GM21515 (cell line): ENCODE measurements at regions not wholly inside any gene's neighbourhood (a gene's known extent, or its start where the extent isn't known, plus 50 kb on each side); places are given as distances from the start of the nearest gene placed in this dataset.
"Not testable (repeated sequence)": the region's sequence is repeated elsewhere in the genome, so short reads cannot be mapped to it uniquely, and the experiment has no call there.

ENCODE experiments used
- ATAC-seq: cut with Tn5 transposase; IDR thresholded peaks from one replicate; pipeline ENCODE4 v1.9.1; 2021; ENCODE audit not compliant: unreplicated experiment

DNA sequence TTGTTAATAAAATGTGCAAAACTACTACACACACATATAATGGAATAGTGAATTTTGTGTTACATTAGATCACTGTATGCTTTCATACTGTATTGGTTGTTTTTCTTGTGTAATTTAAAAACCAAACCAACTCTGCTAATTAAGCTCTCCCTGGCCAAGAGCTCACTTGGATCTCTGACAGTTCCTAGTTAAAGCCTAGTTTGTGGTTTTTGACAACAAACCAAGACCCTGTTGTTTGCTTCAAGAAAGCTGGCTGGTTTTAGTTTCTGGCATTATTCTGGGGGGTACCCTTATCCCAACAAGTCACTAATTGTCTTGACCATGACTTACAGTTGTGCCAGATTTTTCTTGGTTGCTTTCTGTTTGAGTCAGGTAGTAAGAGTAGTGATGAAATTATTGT lies 121.4 kb upstream of the CXorf66 start:
- no peak for ATAC-seq

DNA sequence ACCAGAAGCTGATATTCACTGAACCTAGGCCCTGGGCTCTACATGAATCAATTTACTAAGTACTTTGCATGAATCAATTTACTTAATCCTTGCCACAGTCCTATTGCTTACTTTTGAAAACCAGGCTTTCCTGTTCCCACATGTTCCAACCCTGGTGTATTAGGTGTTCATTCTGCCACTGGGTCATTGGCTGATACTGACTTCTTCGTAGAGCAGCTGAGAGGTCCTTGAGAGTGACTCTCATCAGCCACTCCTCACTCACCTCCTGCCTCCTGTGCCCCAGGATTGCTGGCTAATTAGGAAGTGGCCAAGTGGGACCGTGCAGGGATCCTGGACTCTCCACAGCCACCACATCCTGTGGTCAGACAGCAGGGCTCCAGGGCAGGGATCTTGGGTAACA lies 109.5 kb upstream of the CXorf66 start:
- not testable (repeated sequence) for ATAC-seq

DNA sequence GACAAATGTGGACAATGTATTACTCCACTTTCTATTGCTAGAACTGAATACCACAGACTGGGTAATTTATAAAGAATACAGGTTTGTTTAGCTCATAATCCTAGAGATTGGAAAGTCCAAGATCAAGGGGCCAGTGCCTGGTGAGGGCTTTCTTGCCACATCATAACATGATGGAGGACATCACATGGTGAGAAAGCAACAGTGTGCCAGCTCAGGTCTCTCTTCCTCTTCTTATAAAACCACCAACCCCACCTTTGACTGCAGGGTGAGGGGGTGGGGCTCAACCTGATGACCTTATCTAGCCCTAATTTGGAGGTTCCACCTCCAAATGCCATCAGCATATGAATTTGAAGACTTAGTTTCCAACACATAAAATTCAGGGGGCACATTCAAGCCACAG lies 105.7 kb upstream of the CXorf66 start:
- no peak for ATAC-seq

DNA sequence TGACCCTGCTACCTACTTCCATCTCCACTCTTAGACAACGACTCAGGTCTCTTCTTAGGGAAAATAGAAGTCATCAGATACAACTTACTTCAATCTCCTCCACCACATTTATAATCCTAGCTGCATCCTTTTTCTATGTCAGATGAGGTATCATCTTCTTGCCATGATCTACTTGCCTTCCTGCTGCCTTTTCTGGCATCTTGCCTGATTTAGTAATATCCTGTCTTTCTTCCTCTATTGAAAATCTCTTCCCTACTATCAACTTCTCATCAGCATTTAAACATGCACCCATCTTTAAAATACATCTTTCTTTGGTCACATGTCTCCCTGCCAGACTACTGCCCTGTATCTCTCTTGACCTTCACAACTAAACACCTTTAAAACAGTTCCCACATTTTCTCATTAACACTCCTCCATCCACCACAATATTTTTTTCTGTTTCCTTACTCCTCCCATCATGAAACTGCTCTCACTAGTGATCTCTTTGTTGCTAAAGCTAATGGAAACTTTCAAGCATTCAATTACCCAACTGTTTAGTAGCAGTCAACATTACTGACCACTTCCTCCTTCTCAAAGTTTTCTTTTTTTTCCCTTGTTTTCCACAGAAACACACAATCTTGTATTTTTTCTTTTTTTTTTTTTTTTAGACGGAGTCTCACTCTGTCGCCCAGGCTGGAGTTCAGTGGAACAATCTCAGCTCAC lies 100.8 kb upstream of the CXorf66 start:
- no peak for ATAC-seq

DNA sequence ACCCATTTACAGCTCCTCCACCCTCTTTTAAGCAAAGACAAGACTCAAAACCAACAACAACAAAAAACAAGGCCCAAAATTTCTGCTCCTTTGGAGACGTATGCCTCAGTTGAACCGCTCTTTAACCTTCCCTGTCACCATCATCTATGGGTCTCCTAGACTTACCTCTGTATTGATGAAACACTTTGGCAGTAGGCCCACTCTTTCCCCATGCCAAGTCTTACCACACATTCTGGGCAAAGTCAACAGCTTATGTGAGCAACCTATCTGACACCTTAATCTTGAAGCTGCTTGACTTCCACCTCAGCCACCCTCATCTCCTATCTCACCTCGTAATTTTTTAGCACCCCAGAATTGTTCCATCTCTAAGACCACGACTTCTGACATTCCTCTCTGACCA lies 99.7 kb upstream of the CXorf66 start:
- no peak for ATAC-seq

DNA sequence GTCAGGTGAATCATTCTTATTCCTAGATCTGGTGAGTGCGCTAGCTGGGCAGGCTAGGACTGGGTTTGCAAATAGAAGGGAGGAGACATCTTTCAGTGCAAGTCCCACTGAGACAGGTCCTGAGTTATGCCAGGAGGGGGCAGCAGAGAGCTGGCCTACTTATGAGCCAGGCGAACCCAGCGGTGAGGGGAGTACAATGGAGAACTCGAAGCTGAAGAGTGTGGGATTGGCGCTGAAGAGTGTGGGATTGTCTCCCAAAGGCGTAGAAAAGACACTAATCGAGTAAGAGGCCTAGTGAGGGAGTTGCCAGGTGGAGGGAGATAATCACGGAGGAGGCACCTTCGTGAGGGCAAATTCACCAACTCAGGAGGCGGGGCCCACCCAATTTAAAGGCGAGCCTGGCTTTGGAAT lies 91.7 kb upstream of the CXorf66 start:
- peak; percentile 88 for ATAC-seq

DNA sequence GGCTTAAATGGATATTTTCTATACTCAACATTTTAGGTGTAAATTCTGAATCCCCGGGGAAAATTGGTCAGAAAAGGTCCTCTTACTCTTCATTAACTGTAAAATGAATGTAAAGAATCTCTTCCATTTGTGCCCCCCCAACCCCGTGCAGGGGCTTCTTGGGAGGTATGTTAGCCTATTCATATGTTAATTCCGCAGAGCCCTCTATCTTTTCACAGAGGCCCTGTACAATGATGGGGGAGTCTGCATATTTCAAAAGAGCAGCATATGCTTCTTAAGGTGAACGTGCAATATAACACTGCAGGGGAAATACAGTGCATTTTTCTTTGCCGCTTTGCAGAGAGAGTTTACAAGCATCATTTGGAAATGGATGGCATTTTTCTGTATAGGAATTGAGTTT lies 88.5 kb upstream of the CXorf66 start:
- no peak for ATAC-seq

DNA sequence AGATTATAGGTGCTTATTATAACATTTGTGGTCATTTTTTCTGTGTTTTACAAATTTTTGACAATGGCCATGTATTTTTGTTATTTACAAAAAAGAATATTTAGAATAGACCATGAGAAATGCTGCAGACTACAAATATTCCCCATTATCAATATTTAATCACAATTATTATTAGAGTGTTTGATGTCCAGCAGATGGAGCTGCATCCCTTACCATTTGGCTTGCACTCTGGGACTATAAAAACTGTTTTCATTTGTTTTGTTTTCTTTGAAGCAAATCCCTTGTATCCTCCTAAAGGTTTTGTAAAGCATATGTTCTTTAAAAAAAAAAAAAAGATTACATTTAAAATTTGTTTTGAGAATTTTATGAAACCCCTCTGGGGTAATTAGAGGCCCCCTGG lies 85.6 kb upstream of the CXorf66 start:
- ATAC-seq = no peak

DNA sequence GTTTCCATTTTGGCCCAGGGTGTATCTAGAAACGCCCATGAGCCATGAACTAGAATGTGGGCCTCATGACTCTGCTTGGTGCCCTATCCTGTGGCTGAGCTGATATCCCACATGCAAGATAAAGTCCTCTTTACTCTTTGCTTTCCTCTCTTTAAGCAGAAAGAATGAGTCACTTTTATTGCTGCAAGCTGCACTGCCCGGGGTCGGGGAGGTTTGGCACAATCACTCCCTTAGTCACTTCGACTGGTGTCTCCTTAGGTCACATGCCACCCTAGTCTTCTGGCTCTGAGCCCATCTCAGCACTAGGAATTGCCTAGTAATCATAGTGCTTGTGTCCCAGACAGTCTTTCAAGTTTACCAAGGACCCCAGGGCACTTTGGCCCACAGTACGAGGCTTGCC lies 75.1 kb upstream of the CXorf66 start:
- ATAC-seq = no peak

DNA sequence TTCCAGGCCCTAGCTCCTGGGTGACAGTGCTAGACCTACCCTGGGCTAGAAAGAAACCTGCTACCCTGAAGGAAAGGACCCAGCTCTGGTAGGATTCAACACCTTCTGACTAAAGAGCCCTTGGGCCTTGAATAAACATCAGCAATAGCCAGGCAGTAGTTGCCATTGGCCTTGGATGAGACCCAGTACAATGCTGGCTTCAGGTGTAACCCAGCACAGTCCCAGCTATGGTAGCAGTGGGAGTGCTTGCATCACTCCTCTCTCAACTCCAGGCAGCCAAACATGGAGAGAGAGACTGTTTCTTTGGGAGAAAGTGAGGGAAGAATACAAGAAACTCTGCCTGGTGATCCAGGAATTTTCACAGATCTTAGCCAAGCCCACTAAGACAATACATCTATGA lies 73.5 kb upstream of the CXorf66 start:
- ATAC-seq = no peak

DNA sequence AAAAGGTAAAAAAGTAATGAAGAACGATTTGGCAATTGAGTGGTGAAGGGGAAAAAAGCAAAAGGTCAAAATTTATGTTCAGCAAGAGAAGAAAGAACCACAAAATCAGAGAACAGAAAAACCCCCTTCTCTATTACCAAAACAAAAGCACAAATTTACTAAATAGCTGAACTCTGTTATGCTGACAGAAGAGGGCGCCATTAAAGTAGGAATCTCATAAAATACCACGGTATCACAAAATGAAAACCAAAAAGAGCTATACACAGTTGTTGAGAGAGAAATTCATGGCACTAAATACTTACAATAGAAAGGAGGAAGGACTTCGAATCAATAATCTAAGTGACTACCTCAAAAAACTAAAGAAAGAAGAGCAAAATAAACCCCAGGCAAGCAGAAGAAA lies 69.6 kb upstream of the CXorf66 start:
- no peak for ATAC-seq

DNA sequence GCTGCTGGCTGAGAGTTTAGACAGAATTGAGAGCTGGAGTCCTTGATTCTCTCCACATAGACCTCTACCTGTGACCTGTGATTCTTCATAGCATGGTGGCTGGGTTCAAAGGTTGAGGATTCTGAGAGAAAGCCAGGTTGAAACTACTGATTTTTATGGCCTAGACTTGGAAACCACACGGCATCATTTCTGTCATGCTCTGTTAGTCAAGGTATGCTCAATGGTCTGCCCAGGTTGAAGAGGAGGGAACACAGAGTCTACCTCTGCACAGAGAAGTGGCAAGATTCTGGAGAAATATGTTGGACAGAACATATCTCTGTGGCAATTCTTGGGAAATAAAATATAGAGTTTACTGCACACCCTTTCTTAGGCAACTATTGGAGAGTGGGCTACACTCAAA lies 57.2 kb upstream of the CXorf66 start:
- no peak for ATAC-seq

DNA sequence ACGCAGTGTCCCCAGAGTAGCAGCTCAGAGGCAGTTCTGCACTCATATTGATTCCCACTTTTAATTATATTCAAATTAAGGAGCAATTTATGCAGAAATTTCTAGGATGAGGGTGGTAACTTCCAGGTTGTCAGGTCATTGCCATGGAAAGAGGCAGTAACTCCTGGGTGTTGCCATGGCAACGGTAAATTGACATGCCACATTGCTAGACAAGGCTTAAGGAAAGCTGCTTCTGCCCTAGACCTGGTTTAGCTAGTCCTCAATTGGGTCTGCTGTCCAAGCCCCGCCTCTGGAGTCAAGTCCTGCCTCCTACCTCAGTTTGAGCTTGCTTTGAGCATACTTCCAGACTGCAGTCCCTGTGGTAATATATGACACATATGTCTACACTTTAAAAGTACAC lies 53.8 kb upstream of the CXorf66 start:
- ATAC-seq = not testable (repeated sequence)
